Ectodermal cell (in vitro differentiated cells): ENCODE measurements at regions not wholly inside any gene's neighbourhood (a gene's known extent, or its start where the extent isn't known, plus 50 kb on each side); places are given as distances from the start of the nearest gene placed in this dataset.

Experiments used
- H3K27ac ChIP-seq: 2 replicates; pipeline ENCODE4 v1.7.0; 2013; ENCODE audit warnings: mild to moderate bottlenecking, low read depth, low read length; ENCODE audit not compliant: insufficient read depth, poor library complexity, severe bottlenecking
- H3K27me3 ChIP-seq: 2 replicates; pipeline ENCODE4 v1.7.0; 2013; ENCODE audit warnings: mild to moderate bottlenecking, low read length; ENCODE audit not compliant: insufficient read depth, control insufficient read depth, poor library complexity, severe bottlenecking
- H3K36me3 ChIP-seq: one replicate; pipeline ENCODE4 v1.7.0; 2013; ENCODE audit warnings: low read length; ENCODE audit not compliant: control insufficient read depth, insufficient read depth
- H3K4me1 ChIP-seq: one replicate; pipeline ENCODE4 v1.7.0; 2013; ENCODE audit warnings: low read length; ENCODE audit not compliant: control insufficient read depth, insufficient read depth
- H3K4me3 ChIP-seq: 2 replicates; pipeline ENCODE4 v1.7.0; 2013; ENCODE audit warnings: low read depth, low read length, control low read depth; ENCODE audit not compliant: insufficient read depth
- H3K9me3 ChIP-seq: 2 replicates; pipeline ENCODE4 v1.7.0; 2013; ENCODE audit warnings: mild to moderate bottlenecking, low read length, moderate library complexity; ENCODE audit not compliant: control insufficient read depth
- WGBS, 2 experiments: methylation state at CpG; one replicate each; pipeline ENCODE4 v1.1.7; 2013; ENCODE audit warnings: missing lambda C conversion rate in 2 of 2; 5-methylcytosine and 5-hydroxymethylcytosine counted together

- Histone ChIP-seq H3K4me1 (no peaks in the 10 kb centered on the region), H3K36me3 (no peaks in the 10 kb centered on the region), H3K27me3 (no peaks in the 10 kb centered on the region), H3K9me3 (no peaks in the 10 kb centered on the region), H3K27ac (no peak overlapping the region), H3K4me3 (no peak overlapping the region)
- WGBS, 2 experiments: 96 to 97% methylated on average over 2 of the region's 2 CpGs
Observed at GRCh38 chr13:80510686-80511085, 169.8 kb upstream of the SPRY2 start.

GRCh38 chr13:80509264-80509663 lies 168.3 kb upstream of the SPRY2 start:
- H3K9me3 ChIP-seq: no peaks in the 10 kb centered on the region
- WGBS, 2 experiments: 92 to 100% methylated on average over 4 to 5 of the region's 5 CpGs
- no peak overlapping the region for H3K4me3 ChIP-seq
- H3K27me3 ChIP-seq: no peaks in the 10 kb centered on the region
- no peaks in the 10 kb centered on the region for H3K4me1 ChIP-seq
- H3K36me3 ChIP-seq: no peaks in the 10 kb centered on the region
- no peak overlapping the region for H3K27ac ChIP-seq

GRCh38 chr13:80508031-80508430 lies 167.1 kb upstream of the SPRY2 start:
- Histone ChIP-seq H3K27ac (no peak overlapping the region), H3K4me1 (no peaks in the 10 kb centered on the region), H3K36me3 (no peaks in the 10 kb centered on the region), H3K27me3 (no peaks in the 10 kb centered on the region), H3K4me3 (no peak overlapping the region), H3K9me3 (no peaks in the 10 kb centered on the region)
- WGBS, 2 experiments: 87 to 93% methylated on average over 1 of the region's 1 CpG

- no peak overlapping the region for H3K27ac ChIP-seq
- H3K36me3 ChIP-seq: no peaks in the 10 kb centered on the region
- no peaks in the 10 kb centered on the region for H3K27me3 ChIP-seq
- H3K4me3 ChIP-seq: no peak overlapping the region
- 72 to 73% methylated on average over 4 of the region's 4 CpGs for WGBS, 2 experiments
- no peaks in the 10 kb centered on the region for H3K9me3 ChIP-seq
- no peaks in the 10 kb centered on the region for H3K4me1 ChIP-seq
Observed at GRCh38 chr13:80504453-80504852, 163.5 kb upstream of the SPRY2 start.

GRCh38 chr13:80502359-80502758 lies 161.4 kb upstream of the SPRY2 start:
- no peaks in the 10 kb centered on the region for H3K27me3 ChIP-seq
- H3K4me1 ChIP-seq: no peaks in the 10 kb centered on the region
- no peaks in the 10 kb centered on the region for H3K9me3 ChIP-seq
- H3K4me3 ChIP-seq: no peak overlapping the region
- no peaks in the 10 kb centered on the region for H3K36me3 ChIP-seq
- H3K27ac ChIP-seq: no peak overlapping the region

- H3K4me3 ChIP-seq: no peak overlapping the region
- no peaks in the 10 kb centered on the region for H3K36me3 ChIP-seq
- H3K9me3 ChIP-seq: no peaks in the 10 kb centered on the region
- WGBS, 2 experiments: 95 to 97% methylated on average over 2 to 3 of the region's 3 CpGs
- no peaks in the 10 kb centered on the region for H3K27me3 ChIP-seq
- H3K27ac ChIP-seq: no peak overlapping the region
- no peaks in the 10 kb centered on the region for H3K4me1 ChIP-seq
Observed at GRCh38 chr13:80501556-80501955, 160.6 kb upstream of the SPRY2 start.

GRCh38 chr13:80499536-80500290 lies 158.8 kb upstream of the SPRY2 start:
- no peak overlapping the region for H3K27ac ChIP-seq
- 93 to 94% methylated on average over 1 to 4 of the region's 4 CpGs for WGBS, 2 experiments
- H3K36me3 ChIP-seq: no peaks in the 10 kb centered on the region
- H3K27me3 ChIP-seq: no peaks in the 10 kb centered on the region
- H3K4me1 ChIP-seq: no peaks in the 10 kb centered on the region
- no peak overlapping the region for H3K4me3 ChIP-seq
- H3K9me3 ChIP-seq: no peaks in the 10 kb centered on the region

- Histone ChIP-seq H3K9me3 (no peaks in the 10 kb centered on the region), H3K4me3 (no peak overlapping the region), H3K27ac (no peak overlapping the region), H3K4me1 (no peaks in the 10 kb centered on the region), H3K36me3 (no peaks in the 10 kb centered on the region), H3K27me3 (no peaks in the 10 kb centered on the region)
- whole genome bisulfite sequencing, 2 experiments: 79 to 89% methylated on average over 2 of the region's 3 CpGs
Observed at GRCh38 chr13:80498433-80498832, 157.5 kb upstream of the SPRY2 start.

GRCh38 chr13:80497978-80498377 lies 157.1 kb upstream of the SPRY2 start:
- no peaks in the 10 kb centered on the region for H3K27me3 ChIP-seq
- no peak overlapping the region for H3K4me3 ChIP-seq
- H3K27ac ChIP-seq: no peak overlapping the region
- H3K9me3 ChIP-seq: no peaks in the 10 kb centered on the region
- H3K36me3 ChIP-seq: no peaks in the 10 kb centered on the region
- WGBS, 2 experiments: 92 to 98% methylated on average over 3 of the region's 3 CpGs
- H3K4me1 ChIP-seq: no peaks in the 10 kb centered on the region

GRCh38 chr13:80497439-80497838 lies 156.5 kb upstream of the SPRY2 start:
- H3K36me3 ChIP-seq: no peaks in the 10 kb centered on the region
- H3K27me3 ChIP-seq: no peaks in the 10 kb centered on the region
- WGBS, 2 experiments: 73 to 86% methylated on average over 1 of the region's 1 CpG
- H3K27ac ChIP-seq: no peak overlapping the region
- no peaks in the 10 kb centered on the region for H3K4me1 ChIP-seq
- no peak overlapping the region for H3K4me3 ChIP-seq
- H3K9me3 ChIP-seq: no peaks in the 10 kb centered on the region
